Naive thymus-derived CD8-positive, alpha-beta T cell (primary cell): ENCODE measurements at regions not wholly inside any gene's neighbourhood (a gene's known extent, or its start where the extent isn't known, plus 50 kb on each side); places are given as distances from the start of the nearest gene placed in this dataset.

Experiments used
- ATAC-seq, 2 donors: fragments of 150-1000 bp; cut with Tn5 transposase in 1 of 2; sonication (Bioruptor Pico), chemical (Tn5 transposase) in 1 of 2; 1 replicate in 1 of 2; 2 replicates in 1 of 2; pipeline ENCODE4 v1.10.0; 2021; ENCODE audit warnings: mild to moderate bottlenecking in 2 of 2, moderate library complexity in 2 of 2
- POLR2A ChIA-PET: fragments of 350-600 bp; sonication (Branson Sonifier 250); formaldehyde crosslinking; loops from one replicate; lab custom pipeline; 2021; ENCODE audit warnings: antibody characterized with exemption; lab: Charles Lee
- DNase-seq, 10 donors: peaks; one replicate each; pipeline versions ENCODE4 v3.0.0 to v3.0.0-alpha.2; 2020 to 2022
- H3K27ac Mint-ChIP-seq, 10 donors: one replicate each; pipeline ENCODE4 v1.8.0; 2020 to 2022; ENCODE audit warnings: mild to moderate bottlenecking in 10 of 10, mixed read lengths in 10 of 10, moderate library complexity in 4 of 10, inconsistent platforms in 1 of 10
- H3K27me3 Mint-ChIP-seq, 5 donors: one replicate each; pipeline ENCODE4 v1.8.0; 2021 to 2022; ENCODE audit warnings: mixed read lengths in 5 of 5
- H3K36me3 Mint-ChIP-seq, 3 donors: one replicate each; pipeline ENCODE4 v1.8.0; 2020 to 2022; ENCODE audit warnings: mixed read lengths in 3 of 3, mild to moderate bottlenecking in 2 of 3, inconsistent platforms in 1 of 3
- H3K4me1 Mint-ChIP-seq, 4 donors: one replicate each; pipeline ENCODE4 v1.8.0; 2021 to 2022; ENCODE audit warnings: mixed read lengths in 4 of 4
- H3K4me3 Mint-ChIP-seq, 10 donors: one replicate each; pipeline ENCODE4 v1.8.0; 2020 to 2022; ENCODE audit warnings: mild to moderate bottlenecking in 10 of 10, mixed read lengths in 10 of 10, moderate library complexity in 6 of 10, inconsistent platforms in 1 of 10
- H3K9me3 Mint-ChIP-seq, 9 donors: one replicate each; pipeline ENCODE4 v1.8.0; 2020 to 2022; ENCODE audit warnings: mixed read lengths in 9 of 9, mild to moderate bottlenecking in 3 of 9, inconsistent platforms in 1 of 9, moderate library complexity in 1 of 9

DNA sequence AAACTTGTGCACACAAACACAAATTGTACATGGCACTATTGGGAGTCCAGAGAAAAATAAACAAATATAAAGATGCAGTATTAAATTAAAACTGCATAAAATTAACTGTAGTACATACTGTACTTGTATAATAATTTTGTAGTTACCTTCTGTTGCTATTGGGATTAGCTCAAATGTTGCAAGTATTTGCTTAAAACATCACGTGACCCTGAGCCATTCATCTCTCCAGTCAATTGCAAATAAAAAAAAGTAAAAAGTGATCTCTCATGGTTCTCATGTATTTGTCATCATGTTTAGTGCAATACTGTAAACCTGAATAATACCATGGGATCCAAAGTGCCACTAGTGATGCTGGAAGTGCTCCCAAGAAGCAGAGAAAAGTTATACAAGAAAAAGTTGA, 88.1 kb upstream of the NAV3 start:
- no peak overlapping the region for H3K4me3 Mint-ChIP-seq
- H3K27me3 Mint-ChIP-seq = no peaks in the 10 kb centered on the region
- POLR2A ChIA-PET = no interaction called here
- H3K27ac Mint-ChIP-seq = no peak overlapping the region
- DNase-seq = no peak
- peaks cover 0 to 5% (median 0%) of the 10 kb centered on the region in 3 donors for H3K36me3 Mint-ChIP-seq
- ATAC-seq = no peak
- H3K9me3 Mint-ChIP-seq = peaks cover 0 to 30% (median 4%) of the 10 kb centered on the region in 9 donors
- H3K4me1 Mint-ChIP-seq = no peaks in the 10 kb centered on the region

DNA sequence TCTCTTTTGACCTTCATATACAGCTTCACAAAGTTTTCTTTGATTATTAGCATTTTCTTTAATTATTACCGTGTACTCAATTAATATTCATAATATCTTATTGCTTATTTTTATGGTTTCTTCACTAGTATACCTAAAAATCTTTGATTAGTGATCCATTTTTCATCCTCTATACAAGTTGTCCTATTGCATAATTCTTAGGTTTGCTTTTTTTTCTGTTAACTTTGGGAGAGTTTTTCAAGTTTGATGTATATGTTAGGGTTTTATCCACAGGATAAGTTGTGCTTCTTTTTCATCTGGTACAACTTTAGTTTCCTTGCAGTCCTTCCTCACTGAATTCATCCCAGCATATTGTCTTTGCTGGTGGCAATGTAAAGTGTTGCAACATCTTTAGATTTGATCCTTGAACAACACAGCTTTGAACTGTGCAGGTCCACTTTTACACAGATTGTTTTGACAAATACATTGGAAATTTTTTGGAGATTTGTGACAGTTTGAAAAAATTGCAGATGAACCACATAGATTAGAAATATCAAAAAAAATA, 88.6 kb upstream of the NAV3 start:
- POLR2A ChIA-PET = no interaction called here
- Mint-ChIP-seq H3K4me3 (no peak overlapping the region), H3K36me3 (peaks cover 0 to 5% (median 0%) of the 10 kb centered on the region in 3 donors), H3K9me3 (peaks cover 0 to 30% (median 4%) of the 10 kb centered on the region in 9 donors), H3K27ac (no peak overlapping the region), H3K27me3 (no peaks in the 10 kb centered on the region), H3K4me1 (no peaks in the 10 kb centered on the region)
- DNase-seq (no peak), ATAC-seq (no peak)

DNA sequence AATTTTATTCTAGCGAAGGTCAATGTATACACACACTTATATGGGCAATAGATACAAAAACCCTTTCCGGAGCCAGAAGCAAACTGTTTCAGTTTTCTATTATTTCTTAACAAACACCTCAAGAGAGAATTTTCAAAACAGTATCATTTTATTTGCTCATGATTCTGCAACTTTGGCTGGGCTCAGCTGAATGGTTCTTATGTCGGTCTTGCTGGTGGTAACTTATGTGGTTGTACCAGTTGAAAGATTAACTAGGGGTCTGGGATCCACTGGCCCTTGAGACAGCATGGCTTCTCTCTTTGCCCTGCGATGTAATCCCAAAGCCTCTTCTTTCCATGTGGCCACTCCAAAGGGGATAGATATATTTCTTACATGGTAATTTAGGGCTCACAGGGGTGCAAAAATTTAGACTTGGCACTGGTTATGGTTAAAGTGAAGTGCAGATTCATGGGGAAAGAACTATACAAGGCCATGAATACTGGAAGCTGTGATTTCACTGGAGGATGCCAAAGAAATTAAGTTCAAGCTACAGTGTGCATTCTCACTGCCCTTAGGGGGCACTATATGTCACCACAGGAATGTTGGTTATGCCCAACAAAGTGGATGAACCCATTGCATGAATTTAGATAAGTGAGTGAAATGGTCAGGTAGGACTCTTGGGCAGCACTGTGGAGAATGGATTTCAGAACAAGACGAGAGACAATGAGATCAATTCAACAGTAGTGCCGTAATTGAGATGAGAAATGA, 94.3 kb upstream of the NAV3 start:
- DNase-seq (no peak), ATAC-seq (no peak)
- no peaks in the 10 kb centered on the region for H3K27me3 Mint-ChIP-seq
- H3K27ac Mint-ChIP-seq = no peak overlapping the region
- no peaks in the 10 kb centered on the region for H3K4me1 Mint-ChIP-seq
- POLR2A ChIA-PET = no interaction called here
- no peak overlapping the region for H3K4me3 Mint-ChIP-seq
- H3K36me3 Mint-ChIP-seq = peaks cover 0 to 5% (median 0%) of the 10 kb centered on the region in 3 donors
- peaks cover 0 to 19% (median 7%) of the 10 kb centered on the region in 9 donors for H3K9me3 Mint-ChIP-seq

DNA sequence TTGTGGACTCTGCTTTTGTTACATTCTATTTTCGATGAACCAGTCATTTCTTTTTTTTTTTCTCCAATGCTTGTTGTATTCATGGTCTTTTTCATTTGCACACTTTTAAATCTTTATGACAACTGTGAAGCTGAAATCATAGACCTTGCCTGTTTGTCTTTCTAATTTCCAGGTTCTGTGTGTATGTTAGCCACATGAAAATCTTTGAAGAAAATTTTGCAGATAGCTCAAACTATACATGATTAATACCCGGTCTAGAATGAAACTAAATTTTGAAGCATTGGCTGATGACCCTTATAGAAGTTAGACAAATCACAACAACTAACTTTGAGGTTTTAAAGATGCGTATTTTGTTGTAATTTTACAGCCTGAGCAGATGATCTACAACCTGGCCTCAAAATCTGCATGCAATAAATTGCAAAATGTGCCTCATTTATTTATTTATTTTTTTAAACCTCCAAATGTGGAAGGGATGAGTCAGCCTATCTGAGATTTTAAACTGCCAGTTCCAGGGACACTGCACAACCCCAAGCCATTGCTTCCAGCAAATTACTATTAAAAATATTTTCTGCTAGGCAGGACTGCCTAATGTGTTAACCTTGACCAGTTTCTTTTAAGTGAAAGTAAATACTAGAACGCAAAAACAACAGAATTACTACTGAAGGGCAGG, 96.3 kb upstream of the NAV3 start:
- DNase-seq (no peak), ATAC-seq (no peak)
- peaks cover 0 to 5% (median 0%) of the 10 kb centered on the region in 3 donors for H3K36me3 Mint-ChIP-seq
- no peak overlapping the region for H3K4me3 Mint-ChIP-seq
- no peaks in the 10 kb centered on the region for H3K27me3 Mint-ChIP-seq
- no peak overlapping the region for H3K27ac Mint-ChIP-seq
- H3K9me3 Mint-ChIP-seq = peaks cover 0 to 16% (median 7%) of the 10 kb centered on the region in 9 donors
- H3K4me1 Mint-ChIP-seq = no peaks in the 10 kb centered on the region
- POLR2A ChIA-PET = no interaction called here

DNA sequence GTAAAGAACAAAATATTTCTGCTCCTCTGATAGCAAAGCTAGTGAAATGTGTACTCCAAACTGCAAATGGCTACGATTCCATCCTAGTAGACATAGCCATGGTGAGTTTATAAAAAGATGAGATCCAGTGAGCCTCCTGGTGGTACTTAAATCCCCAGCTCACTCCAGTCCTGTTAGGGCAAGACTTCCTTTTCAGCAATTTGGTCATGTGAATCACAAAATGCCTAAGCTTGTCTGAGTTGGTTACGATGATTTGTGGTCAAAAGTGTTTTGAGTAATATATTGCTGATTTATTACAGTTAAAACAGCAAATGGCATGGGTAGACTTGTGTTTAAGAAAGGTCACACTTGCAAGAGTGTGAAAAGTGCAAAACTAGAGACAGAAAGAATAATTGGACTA, 102.7 kb upstream of the NAV3 start:
- Mint-ChIP-seq H3K27ac (no peak overlapping the region), H3K36me3 (no peaks in the 10 kb centered on the region), H3K4me3 (no peak overlapping the region), H3K9me3 (peaks cover 0 to 17% (median 5%) of the 10 kb centered on the region in 9 donors), H3K27me3 (peaks cover 0 to 3% (median 0%) of the 10 kb centered on the region in 5 donors), H3K4me1 (no peaks in the 10 kb centered on the region)
- POLR2A ChIA-PET = no interaction called here
- no peak for ATAC-seq
- no peak for DNase-seq

DNA sequence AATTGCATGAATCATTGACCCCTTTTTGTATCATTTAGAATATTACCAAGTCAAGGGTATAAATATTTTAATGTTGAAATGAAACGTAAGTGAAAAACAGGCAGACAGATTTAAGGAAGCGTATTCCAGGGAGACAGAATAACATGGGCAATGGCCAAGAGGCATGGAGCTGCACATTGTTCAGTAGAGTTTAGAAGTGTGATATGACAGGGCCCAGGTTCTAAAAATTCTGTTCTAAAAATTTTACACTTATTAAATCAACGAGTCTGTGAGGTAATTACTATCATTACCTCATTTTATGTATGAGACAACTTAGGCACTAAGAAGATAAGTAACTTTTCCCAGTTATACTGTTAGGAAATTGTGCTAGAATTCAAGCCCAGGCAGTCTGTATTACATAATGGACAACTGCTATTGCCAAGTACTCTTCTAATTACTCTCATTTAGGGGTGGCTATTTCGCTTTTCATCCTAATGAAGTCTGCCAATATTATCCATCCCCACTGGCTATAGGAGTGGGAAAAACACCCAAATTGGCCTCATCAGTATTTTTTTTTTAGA, 103.2 kb upstream of the NAV3 start:
- POLR2A ChIA-PET = no interaction called here
- Mint-ChIP-seq H3K27me3 (peaks cover 0 to 3% (median 0%) of the 10 kb centered on the region in 5 donors), H3K27ac (no peak overlapping the region), H3K36me3 (no peaks in the 10 kb centered on the region), H3K9me3 (peaks cover 0 to 17% (median 5%) of the 10 kb centered on the region in 9 donors), H3K4me3 (no peak overlapping the region), H3K4me1 (no peaks in the 10 kb centered on the region)
- DNase-seq (no peak), ATAC-seq (no peak)

DNA sequence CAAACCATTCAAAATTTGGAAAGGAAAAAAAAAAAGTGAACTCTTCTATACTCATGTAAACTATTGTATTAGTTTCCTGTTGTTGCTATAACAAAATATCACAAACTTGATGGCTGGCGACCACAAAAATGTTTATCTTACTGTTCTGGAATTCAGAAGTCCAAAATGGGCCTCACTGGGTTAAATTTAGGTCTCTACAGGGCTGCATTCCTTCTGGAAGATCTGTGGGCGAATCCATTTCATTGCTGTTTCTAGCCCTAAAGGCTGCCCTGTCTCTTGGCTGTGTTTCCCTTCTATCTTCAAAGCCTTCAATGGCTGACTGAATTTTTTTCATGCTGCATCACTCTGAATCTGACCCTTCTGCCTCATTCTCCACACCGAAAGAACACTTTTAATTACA, 105.1 kb upstream of the NAV3 start:
- Mint-ChIP-seq H3K4me1 (no peaks in the 10 kb centered on the region), H3K9me3 (peaks cover 0 to 17% (median 5%) of the 10 kb centered on the region in 9 donors), H3K36me3 (no peaks in the 10 kb centered on the region), H3K27me3 (peaks cover 0 to 3% (median 0%) of the 10 kb centered on the region in 5 donors), H3K4me3 (no peak overlapping the region), H3K27ac (peak overlapping the region in 1 of 10 donors; percentile 89)
- ATAC-seq = no peak
- no peak for DNase-seq
- POLR2A ChIA-PET = no interaction called here

DNA sequence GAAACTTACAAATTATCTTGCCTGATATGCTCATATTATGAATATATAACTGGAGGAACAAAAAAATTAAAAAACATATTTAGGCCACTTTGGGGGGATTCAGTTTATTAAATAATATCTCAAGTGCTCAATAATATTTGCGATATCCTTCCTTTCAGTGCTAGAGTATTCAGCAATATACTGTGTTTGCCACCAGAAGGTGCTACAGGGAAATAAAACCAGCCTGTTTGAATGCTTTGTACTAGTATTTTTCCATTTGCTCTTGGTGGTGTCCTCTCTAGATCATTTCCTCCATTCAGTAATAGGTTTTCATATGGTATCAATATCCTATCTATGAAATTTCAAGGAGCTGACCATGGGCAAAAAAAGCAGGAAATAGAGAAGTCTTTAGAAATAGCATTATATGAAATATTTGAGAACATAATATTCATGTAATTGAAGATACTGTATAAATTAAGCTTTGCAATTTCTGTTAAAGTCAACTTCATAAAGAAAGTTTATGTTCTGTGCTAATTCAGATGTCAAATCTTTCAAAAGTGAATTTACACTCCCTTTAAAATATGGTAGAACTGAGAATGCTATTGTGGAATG, 106.2 kb upstream of the NAV3 start:
- Mint-ChIP-seq H3K27me3 (peaks cover 0 to 3% (median 0%) of the 10 kb centered on the region in 5 donors), H3K4me3 (no peak overlapping the region), H3K9me3 (peaks cover 0 to 17% (median 8%) of the 10 kb centered on the region in 9 donors), H3K36me3 (no peaks in the 10 kb centered on the region), H3K27ac (no peak overlapping the region), H3K4me1 (no peaks in the 10 kb centered on the region)
- DNase-seq (no peak), ATAC-seq (no peak)
- POLR2A ChIA-PET = no interaction called here

DNA sequence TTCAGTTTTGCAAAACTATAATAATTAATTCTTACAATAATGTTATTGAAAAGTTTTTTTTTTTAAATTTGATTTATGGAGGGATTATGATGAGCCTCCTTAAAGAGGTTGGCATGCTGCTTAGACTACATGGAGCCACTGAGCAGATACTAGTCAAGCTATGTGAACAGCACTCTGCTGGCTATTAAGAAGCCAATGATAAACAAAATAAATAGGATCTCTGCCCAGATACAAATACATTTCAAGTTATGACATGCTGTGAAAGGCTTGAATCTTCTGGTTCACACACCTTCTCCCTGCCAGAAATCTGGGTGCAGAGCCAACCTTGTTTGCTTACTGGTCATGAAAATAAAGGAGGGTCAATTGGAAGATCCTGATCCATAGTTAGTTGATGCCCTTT, 107.4 kb upstream of the NAV3 start:
- no peaks in the 10 kb centered on the region for H3K4me1 Mint-ChIP-seq
- H3K4me3 Mint-ChIP-seq = no peak overlapping the region
- no peak overlapping the region for H3K27ac Mint-ChIP-seq
- H3K27me3 Mint-ChIP-seq = peaks cover 0 to 3% (median 0%) of the 10 kb centered on the region in 5 donors
- POLR2A ChIA-PET = no interaction called here
- H3K9me3 Mint-ChIP-seq = peaks cover 0 to 22% (median 8%) of the 10 kb centered on the region in 9 donors
- no peak for DNase-seq
- H3K36me3 Mint-ChIP-seq = no peaks in the 10 kb centered on the region
- ATAC-seq = no peak

DNA sequence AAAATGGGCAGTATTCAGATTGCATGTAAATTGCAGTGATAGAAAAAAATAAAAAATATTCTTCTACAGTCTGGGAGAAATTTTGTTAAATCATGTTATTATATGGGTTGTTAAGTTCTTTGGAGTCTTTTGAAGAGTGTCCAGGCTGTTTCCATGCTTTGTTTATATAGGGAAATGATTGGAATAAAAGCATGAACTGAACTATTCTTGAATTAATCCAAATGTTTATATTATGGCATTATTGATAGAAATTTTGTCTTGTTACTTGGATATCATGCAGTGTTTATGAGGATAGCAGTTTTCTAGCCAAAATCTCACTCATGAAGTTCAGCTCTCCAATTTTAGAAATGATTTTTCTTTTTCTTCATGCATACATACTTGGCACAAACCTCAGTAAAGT, 108.2 kb upstream of the NAV3 start:
- Mint-ChIP-seq H3K27ac (no peak overlapping the region), H3K4me3 (no peak overlapping the region), H3K9me3 (peaks cover 0 to 22% (median 9%) of the 10 kb centered on the region in 9 donors), H3K4me1 (no peaks in the 10 kb centered on the region), H3K27me3 (peaks cover 0 to 3% (median 0%) of the 10 kb centered on the region in 5 donors), H3K36me3 (no peaks in the 10 kb centered on the region)
- ATAC-seq (no peak), DNase-seq (no peak)
- POLR2A ChIA-PET = no interaction called here

DNA sequence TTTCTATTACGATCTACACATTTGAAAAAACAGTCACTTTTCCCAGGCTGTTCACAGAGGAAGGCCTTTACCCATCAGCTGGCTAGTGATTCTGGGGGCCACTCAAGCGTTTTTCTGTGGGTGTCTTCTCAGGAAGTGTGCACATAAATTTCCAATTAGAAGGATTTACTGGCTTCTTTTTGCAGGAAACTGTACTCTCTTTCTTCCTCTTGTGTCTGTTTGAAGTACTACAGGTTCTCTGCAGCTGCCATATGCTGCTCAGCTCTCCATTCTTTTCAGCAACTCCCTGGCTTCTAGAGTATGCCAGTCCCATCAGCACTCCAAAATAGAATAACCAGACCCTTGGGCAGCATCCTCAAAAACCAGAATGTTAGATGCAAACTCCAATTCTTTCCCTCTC, 110.4 kb upstream of the NAV3 start:
- no peak overlapping the region for H3K27ac Mint-ChIP-seq
- H3K9me3 Mint-ChIP-seq = peaks cover 0 to 13% (median 4%) of the 10 kb centered on the region in 9 donors
- POLR2A ChIA-PET = no interaction called here
- H3K27me3 Mint-ChIP-seq = no peaks in the 10 kb centered on the region
- DNase-seq (no peak), ATAC-seq (no peak)
- H3K4me1 Mint-ChIP-seq = no peaks in the 10 kb centered on the region
- no peaks in the 10 kb centered on the region for H3K36me3 Mint-ChIP-seq
- H3K4me3 Mint-ChIP-seq = no peak overlapping the region

DNA sequence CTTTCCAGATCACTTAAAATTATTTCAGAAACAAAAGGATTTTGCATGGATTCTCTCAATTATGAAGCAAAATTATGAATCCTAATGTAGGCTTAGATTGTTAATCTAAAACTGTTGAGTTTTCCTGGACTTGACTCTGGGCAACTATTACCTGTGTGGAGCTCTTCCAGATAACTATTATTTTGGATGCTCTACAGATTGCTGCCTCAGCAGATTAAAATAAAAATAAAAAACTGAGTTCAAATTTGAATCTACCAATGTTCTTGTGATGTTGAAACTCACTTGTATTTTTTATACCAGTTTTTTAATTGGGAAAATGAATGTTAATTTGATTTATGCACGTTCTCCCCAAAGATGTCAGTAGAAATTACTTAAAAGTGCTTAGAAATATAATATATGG, 120.5 kb upstream of the NAV3 start:
- H3K27me3 Mint-ChIP-seq = no peaks in the 10 kb centered on the region
- POLR2A ChIA-PET = no interaction called here
- no peaks in the 10 kb centered on the region for H3K36me3 Mint-ChIP-seq
- DNase-seq = no peak
- no peak for ATAC-seq
- no peaks in the 10 kb centered on the region for H3K4me1 Mint-ChIP-seq
- no peak overlapping the region for H3K27ac Mint-ChIP-seq
- H3K9me3 Mint-ChIP-seq = peaks cover 0 to 6% (median 3%) of the 10 kb centered on the region in 9 donors
- H3K4me3 Mint-ChIP-seq = no peak overlapping the region

DNA sequence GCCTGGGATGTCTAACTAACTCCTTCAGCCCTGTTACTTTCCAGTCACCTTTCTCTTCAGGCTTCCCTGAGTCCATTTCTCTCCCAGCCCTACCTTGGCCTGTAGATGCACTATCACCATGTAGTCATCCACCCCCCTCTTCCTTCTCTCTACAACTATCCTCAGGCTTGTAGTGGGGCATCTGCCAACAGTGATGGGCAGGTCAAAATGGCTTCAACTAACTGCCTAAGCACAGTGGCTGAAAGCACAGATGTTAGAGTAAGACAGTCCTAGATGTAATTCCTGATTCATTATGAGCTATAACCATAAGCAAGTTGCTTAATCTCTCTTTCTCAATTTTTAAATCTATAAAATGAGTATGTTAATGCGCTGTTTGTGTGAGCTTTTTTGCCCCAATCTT, 133.6 kb upstream of the NAV3 start:
- no peak for DNase-seq
- no peaks in the 10 kb centered on the region for H3K27me3 Mint-ChIP-seq
- POLR2A ChIA-PET = no interaction called here
- no peaks in the 10 kb centered on the region for H3K4me1 Mint-ChIP-seq
- H3K27ac Mint-ChIP-seq = no peak overlapping the region
- no peak overlapping the region for H3K4me3 Mint-ChIP-seq
- peaks cover 0 to 9% (median 3%) of the 10 kb centered on the region in 9 donors for H3K9me3 Mint-ChIP-seq
- no peaks in the 10 kb centered on the region for H3K36me3 Mint-ChIP-seq
- ATAC-seq = no peak
